ENCODE measurements at regions not wholly inside any gene's neighbourhood (a gene's known extent, or its start where the extent isn't known, plus 50 kb on each side); places are given as distances from the start of the nearest gene placed in this dataset.
A peak's percentile ranks its signal among the peaks of the same experiment; 100 is the strongest.

DNA sequence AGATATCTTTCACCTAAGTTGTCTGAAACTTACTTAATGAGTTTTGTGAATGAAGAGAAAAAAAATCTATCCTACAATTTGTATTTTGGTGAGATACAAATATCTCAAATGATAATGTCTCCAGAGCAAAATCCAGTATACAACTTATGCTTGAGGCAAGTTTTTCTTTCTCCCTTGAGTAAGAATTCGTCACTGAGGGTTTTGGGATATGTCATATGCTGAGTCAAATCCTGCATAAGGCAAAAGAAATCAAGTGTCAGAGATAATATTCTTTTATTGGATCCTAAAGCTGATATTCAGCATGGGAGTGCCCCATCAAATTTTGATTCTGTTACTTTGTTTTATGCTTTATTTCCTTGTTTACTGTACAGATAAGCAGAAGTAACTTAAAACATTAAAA, 1308.6 kb downstream of the ARAP2 start:
- TF ChIP-seq, protein P1, sequence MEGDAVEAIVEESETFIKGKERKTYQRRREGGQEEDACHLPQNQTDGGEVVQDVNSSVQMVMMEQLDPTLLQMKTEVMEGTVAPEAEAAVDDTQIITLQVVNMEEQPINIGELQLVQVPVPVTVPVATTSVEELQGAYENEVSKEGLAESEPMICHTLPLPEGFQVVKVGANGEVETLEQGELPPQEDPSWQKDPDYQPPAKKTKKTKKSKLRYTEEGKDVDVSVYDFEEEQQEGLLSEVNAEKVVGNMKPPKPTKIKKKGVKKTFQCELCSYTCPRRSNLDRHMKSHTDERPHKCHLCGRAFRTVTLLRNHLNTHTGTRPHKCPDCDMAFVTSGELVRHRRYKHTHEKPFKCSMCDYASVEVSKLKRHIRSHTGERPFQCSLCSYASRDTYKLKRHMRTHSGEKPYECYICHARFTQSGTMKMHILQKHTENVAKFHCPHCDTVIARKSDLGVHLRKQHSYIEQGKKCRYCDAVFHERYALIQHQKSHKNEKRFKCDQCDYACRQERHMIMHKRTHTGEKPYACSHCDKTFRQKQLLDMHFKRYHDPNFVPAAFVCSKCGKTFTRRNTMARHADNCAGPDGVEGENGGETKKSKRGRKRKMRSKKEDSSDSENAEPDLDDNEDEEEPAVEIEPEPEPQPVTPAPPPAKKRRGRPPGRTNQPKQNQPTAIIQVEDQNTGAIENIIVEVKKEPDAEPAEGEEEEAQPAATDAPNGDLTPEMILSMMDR (conservative IDR thresholded peaks at IDR 0.05; ENCODE audit: low read depth, low read length), result no peak
- DNase-seq (ENCODE audit: low read depth), result no peak
- no peak overlapping the region for H3K4me3 ChIP-seq (ENCODE audit: low read length)

DNA sequence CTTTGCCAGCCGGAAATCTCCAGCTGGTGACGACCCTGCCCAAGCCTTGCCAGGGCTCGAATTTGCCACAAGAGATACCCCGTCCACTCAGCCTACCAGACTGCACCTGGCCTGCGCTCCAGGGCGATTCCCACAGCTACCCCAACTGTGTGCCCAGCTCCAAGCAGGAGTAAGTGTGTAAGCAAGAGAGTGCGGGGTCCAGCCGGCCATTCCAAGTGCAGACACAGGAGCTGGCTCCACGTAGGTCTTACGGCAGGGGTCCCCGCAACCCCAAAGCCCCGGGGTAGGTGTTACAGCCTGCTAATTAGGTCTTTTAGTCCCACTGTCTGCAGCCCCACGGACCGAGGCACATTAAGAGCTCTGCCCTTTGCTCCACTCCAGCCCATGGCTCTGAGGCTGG, 1305.2 kb downstream of the ARAP2 start:
- DNase-seq (ENCODE audit: low read depth), result no peak
- TF ChIP-seq, protein P1 (conservative IDR thresholded peaks at IDR 0.05; ENCODE audit: low read depth, low read length), result no peak
- no peak overlapping the region for H3K4me3 ChIP-seq (ENCODE audit: low read length)

DNA sequence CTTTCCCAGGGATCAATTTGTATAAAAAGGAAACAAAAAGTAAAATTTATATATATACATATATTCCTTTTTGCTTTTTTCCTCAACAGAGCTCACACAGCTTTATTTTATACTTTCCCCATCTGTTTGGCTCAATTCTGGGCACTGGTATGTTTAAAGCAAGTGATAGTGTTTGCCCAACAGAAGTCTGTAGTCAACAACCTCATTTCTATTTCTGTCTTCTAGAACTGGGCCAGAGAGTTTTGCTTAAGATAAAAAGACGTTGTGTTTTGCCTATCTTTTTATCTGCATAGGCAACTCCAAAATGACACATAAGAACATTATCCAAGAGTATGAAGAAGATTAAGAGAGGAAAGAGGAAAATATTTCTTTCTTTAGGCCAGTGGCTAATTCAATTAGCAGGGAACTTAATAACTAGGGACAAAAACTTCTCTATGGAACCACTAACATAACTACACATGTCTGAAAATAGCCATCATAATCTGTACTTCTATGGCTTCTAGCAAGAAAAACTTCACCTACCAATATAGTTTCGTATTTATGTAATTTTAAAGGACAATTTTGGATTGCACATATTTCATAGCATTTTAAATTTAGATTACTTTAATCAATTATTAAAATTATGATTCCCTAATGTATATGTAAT, 1300.5 kb downstream of the ARAP2 start:
- no peak for DNase-seq (ENCODE audit: low read depth)

DNA sequence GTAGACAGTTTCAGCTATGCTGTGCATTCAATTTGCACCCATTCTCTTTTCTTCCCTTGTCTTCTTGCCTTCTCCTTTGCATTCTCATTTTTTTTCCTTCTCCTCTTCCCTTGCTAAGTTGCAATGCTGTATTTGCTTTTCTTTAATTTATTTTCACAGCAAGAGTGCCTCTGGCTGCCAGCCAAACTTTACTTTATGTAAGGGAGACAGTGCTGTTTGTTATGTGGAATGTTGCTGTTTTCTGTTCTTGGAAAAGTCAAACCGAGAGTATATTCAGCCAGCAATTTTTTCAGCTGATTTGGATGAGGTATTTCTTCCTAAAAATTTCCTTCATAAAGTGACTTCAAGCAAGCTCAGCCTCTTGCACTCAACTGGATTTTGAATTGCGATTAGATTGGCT, 1293.4 kb downstream of the ARAP2 start:
- H3K4me3 ChIP-seq (ENCODE audit: low read length), result no peak overlapping the region
- TF ChIP-seq, protein P1 (conservative IDR thresholded peaks at IDR 0.05; ENCODE audit: low read depth, low read length), result no peak
- DNase-seq (ENCODE audit: low read depth), result peak; percentile 7

More for the DNA sequence above, 1300.5 kb downstream of the ARAP2 start:
- TF ChIP-seq, protein P1 (conservative IDR thresholded peaks at IDR 0.05; ENCODE audit: low read depth, low read length), result no peak
- no peak overlapping the region for H3K4me3 ChIP-seq (ENCODE audit: low read length)

DNA sequence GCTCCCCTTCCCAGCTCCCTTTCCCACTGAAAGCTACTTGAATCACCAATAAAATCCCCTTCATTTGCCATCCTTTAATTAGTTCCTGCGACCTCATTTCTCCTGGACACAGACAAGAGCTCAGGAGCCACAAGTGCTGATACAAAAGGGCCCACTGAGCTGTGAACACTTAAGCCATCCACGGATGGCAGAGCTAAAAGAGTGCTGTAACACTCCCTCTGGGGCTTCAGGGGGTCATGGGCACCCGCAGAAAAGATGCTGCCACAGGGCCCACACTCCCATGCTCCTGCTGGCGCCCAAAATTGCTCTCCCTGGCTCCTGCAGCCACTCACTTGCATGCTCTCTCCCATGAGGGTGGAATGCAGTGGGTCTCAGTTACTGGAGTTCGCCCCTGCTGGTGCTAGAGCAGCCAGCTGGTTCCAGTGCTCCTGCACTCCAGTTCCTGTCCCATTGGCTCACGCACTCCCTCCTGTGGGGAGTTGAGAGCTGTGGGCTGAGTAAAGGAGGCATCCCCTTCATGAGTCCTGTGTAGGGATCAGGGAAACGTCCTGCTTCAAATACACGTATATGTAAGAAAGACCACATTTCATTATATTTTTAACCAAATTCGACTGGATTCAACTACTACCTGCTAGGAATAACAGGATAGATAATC, 1291.0 kb downstream of the ARAP2 start:
- no peak for DNase-seq (ENCODE audit: low read depth)
- no peak overlapping the region for H3K4me3 ChIP-seq (ENCODE audit: low read length)
- TF ChIP-seq, protein P1 (conservative IDR thresholded peaks at IDR 0.05; ENCODE audit: low read depth, low read length), result no peak

DNA sequence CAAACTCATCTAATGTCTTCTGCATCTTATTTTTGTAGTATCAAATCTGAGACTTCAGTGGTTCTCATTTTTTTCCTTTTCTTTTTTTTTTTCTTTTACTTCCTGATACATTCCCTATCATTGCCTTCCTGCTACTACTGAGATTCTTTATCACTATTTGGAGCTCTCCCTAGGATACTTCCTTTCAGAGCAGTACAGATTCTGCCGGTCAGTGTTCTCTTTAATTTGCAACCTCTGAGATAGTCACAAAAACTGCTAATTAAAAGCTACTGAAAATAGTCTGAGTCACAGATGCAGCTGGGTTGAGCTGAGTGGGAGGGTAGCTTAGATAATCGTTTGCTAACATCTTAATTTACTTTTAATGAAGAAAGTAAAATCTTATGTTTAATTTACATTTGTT, 1279.7 kb downstream of the ARAP2 start:
- no peak for DNase-seq (ENCODE audit: low read depth)
- TF ChIP-seq, protein P1 (conservative IDR thresholded peaks at IDR 0.05; ENCODE audit: low read depth, low read length), result no peak
- no peak overlapping the region for H3K4me3 ChIP-seq (ENCODE audit: low read length)

DNA sequence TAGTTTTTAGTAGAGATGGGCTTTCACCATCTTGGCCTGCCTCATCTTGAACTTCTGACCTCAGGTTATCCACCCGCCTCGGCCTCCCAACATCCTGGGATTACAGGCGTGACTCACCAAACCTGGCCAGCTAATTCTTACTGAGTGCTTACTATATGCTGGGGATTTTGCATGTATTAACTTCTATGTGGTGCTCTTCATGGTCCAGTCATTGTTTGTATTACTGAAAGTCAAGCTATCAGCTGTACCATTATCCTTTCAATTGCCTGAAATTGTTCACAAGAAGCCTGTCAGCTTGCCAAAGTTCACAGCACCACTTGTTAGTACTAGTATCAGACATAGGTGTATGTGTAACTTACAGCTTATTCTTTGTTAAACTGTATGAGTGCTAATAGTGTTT, 1272.1 kb downstream of the ARAP2 start:
- H3K4me3 ChIP-seq (ENCODE audit: low read length), result no peak overlapping the region
- DNase-seq (ENCODE audit: low read depth), result peak; percentile 23
- TF ChIP-seq, protein P1 (conservative IDR thresholded peaks at IDR 0.05; ENCODE audit: low read depth, low read length), result no peak

Data from retinal pigment epithelial cell (primary cell).